K562 (cell line): ENCODE measurements at regions not wholly inside any gene's neighbourhood (a gene's known extent, or its start where the extent isn't known, plus 50 kb on each side); places are given as distances from the start of the nearest gene placed in this dataset.

Experiments
- RBM34 ChIP-seq: fragments of 200-400 bp; formaldehyde crosslinking; IDR thresholded peaks from 2 replicates; pipeline ENCODE4 v1.6.1; 2018; ENCODE audit warnings: low read length, borderline replicate concordance; ENCODE audit not compliant: insufficient read depth
- ZNF174 ChIP-seq: fragments of 250-450 bp; sonication (Bioruptor Pico); IDR thresholded peaks from 2 replicates; pipeline ENCODE4 v1.4.0; 2020; ENCODE audit warnings: mild to moderate bottlenecking
- TF ChIP-seq, protein P1 (sequence below), 2 experiments: fragments of 450-650 bp; formaldehyde crosslinking in 1 of 2; IDR thresholded peaks; 2 replicates each; pipeline versions ENCODE4 v1.4.0 to v1.6.1; 2014 to 2020; ENCODE audit warnings: mild to moderate bottlenecking in 2 of 2, borderline replicate concordance in 1 of 2, low read depth in 1 of 2

- TF ChIP-seq, protein P1, sequence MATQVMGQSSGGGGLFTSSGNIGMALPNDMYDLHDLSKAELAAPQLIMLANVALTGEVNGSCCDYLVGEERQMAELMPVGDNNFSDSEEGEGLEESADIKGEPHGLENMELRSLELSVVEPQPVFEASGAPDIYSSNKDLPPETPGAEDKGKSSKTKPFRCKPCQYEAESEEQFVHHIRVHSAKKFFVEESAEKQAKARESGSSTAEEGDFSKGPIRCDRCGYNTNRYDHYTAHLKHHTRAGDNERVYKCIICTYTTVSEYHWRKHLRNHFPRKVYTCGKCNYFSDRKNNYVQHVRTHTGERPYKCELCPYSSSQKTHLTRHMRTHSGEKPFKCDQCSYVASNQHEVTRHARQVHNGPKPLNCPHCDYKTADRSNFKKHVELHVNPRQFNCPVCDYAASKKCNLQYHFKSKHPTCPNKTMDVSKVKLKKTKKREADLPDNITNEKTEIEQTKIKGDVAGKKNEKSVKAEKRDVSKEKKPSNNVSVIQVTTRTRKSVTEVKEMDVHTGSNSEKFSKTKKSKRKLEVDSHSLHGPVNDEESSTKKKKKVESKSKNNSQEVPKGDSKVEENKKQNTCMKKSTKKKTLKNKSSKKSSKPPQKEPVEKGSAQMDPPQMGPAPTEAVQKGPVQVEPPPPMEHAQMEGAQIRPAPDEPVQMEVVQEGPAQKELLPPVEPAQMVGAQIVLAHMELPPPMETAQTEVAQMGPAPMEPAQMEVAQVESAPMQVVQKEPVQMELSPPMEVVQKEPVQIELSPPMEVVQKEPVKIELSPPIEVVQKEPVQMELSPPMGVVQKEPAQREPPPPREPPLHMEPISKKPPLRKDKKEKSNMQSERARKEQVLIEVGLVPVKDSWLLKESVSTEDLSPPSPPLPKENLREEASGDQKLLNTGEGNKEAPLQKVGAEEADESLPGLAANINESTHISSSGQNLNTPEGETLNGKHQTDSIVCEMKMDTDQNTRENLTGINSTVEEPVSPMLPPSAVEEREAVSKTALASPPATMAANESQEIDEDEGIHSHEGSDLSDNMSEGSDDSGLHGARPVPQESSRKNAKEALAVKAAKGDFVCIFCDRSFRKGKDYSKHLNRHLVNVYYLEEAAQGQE (IDR thresholded peaks at IDR 0.05; ENCODE audit: borderline replicate concordance): no peak
- TF ChIP-seq, protein P1 (CRISPR knock-in tag; IDR thresholded peaks at IDR 0.05; ENCODE audit: low read depth): no peak
- TF ChIP-seq ZNF174 (CRISPR knock-in tag): no peak
- TF ChIP-seq RBM34: no peak
Observed at GRCh38 chr4:180852738-180853137, 1390.5 kb upstream of the TENM3 start (continued).
